Activated CD8-positive, alpha-beta memory T cell treated with anti-CD3 and anti-CD28 coated beads, Interleukin-2, amount 50 U/mL, for 1 hour (primary cell): ENCODE measurements at regions not wholly inside any gene's neighbourhood (a gene's known extent, or its start where the extent isn't known, plus 50 kb on each side); places are given as distances from the start of the nearest gene placed in this dataset.
"Not testable (repeated sequence)": the region's sequence is repeated elsewhere in the genome, so short reads cannot be mapped to it uniquely, and the experiment has no call there.

ENCODE experiments used
- DNase-seq: peaks from one replicate; pipeline ENCODE4 v3.0.0-alpha.2; 2020; ENCODE audit errors: extremely low read depth

DNA sequence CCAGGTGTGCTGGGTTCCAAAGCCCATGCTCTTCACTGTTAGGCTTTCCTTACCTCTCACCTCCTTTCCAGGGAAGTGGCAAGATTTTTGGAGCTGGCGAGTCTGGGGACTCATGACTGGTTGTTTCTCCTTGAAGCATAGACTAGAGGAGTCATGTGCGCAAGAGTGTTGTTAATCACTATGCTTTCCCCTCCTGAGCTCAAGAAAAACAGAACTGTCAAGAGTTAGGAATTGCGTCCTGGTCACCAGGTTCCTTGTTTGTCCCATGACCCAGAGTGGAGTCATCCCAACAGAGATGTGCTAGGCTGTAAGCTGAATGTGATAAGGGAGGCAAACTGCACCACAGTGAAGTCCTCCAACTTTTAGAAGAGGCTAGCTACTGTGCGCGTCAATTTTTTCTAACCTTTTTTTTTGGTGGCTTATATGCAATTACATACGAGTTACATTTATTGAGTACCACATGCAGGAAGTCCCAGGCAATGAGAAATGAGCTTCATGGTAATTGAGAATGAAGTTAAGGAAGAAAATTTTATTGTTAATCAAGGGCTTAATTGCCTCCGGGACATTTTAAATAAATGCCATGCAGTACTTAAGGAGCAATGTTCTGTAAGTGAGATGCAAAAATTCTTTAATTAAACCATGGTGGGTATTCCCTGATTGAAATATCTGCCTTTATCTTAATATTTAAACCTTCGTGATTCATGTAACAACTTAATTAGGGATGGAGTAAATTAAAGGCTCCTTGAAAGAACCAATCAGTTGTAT lies 233.9 kb downstream of the ZIC5 start:
- no peak for DNase-seq

DNA sequence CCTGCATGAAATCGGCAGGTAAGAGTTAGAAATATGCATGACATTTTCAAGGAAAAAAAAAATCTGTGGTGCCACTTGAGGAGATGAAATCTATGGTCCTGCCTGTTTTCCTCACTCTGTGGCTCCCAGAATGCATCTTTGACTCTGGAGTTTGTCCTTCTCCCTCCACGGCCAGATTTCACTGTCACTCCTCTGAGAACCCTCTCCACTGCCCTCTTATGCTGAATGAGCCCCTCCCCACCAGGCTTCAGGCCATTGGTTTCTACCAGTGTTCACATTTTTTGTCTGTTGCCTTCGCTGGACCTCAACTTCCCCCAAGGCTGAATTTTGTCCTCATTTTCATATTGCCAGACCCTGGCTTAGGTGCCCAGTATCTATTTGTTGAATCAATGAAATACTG lies 235.0 kb downstream of the ZIC5 start:
- no peak for DNase-seq

DNA sequence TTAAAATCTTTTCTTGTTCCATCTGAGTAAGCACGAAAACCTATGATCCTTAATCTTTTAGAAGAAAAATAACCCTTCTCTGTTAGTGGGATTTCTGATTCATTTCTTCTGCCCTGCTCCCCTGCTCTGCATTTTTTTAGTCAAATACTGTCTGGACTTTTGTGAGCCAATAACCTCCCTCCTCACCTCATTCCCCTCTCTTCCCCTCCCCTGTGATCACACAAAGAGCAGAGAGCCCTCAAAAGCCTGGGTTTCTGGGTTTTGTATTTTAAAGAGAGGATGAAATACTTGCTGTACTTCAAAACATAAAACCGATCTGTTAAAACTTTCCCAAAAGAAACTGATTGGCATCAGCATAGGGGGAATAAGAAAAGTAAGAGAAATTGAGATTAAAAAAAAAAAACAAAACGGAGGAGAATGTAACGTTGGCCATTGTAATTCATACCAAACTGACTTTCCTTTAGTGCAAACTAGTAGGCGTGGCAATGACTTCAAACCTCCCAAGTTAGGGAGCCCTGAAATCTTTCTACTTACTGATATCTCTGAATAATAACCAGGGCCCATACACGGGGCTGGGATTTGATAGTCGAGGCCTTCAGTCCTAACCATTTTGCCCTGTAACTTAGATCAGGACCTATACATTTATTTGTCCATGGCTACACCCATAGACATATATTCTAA lies 232.9 kb downstream of the TM9SF2 start:
- no peak for DNase-seq

DNA sequence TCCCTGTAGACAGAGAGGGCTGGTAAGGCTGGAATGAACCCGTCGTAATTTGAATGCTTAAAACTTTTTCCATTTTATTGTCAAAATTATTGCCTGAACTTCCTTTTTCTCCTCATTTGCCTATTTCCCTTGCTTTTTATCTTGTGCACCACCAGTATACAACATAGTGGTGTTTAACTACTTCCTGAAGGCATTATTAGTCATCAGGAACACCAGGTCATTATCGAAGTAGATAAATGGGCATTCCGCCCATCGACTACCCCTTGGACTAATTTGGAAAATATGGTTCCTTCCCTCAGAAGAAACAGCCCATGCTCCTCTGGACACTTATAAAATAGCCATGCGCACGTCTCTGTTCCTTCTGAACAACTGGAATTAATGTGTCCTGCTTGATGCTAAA lies 232.1 kb downstream of the TM9SF2 start:
- no peak for DNase-seq

DNA sequence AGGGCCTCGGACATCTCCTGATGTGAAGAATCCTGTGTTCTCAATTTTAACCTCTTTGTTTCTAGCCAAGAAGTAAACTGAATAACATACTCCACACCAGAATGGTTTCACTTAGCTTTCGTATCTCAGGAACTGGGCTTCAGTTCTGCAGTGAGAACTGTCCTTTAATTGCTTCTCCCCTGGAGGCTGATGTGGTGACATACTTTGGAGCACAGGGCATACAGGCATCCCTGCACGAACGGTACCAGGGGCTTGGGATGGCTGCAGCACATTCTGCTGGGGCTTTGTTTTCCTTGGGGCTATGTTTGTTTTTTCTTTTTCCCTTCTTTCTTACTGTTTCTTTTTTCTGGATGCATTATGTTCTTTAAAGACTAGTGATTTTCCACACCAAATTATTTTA lies 230.5 kb downstream of the TM9SF2 start:
- no peak for DNase-seq

DNA sequence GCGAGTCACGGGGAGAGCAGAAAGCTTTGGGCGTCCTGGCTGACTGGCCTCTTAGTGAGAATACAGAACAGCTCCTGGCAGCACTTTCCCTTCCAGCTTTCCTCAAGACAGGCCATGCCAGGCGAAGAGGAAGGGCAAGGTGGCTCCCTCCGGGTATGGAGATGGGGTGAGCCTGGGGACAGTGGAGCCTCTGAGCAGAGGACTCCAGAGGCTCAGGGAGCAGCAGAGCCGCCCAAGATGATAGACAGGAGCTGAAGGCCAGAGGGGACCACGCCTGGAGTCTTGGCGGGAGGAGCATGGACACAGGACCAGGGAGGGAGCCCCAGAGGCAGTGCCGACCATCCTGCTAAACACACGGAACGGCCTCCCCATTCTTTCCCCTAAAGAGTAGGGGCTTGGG lies 229.1 kb downstream of the TM9SF2 start:
- DNase-seq: no peak

DNA sequence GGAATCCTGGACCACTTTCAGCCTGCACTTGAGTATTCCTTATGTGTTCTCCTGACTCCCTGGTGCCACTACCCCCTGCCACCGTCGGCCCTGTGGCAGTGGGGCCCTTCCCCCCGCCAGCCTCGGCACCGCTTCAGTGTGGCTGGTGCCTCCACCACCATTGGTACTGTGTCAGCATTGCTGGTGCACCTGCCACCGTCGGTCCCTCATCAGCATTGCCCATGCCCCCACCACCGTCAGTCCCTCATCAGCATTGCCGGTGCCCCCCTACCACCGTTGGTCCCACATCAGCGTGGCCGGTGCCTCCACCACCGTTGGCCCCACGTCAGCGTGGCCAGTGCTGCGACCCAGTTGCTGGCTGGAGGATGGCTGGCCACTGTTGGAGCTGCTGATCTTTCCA lies 228.5 kb downstream of the TM9SF2 start:
- no peak for DNase-seq

DNA sequence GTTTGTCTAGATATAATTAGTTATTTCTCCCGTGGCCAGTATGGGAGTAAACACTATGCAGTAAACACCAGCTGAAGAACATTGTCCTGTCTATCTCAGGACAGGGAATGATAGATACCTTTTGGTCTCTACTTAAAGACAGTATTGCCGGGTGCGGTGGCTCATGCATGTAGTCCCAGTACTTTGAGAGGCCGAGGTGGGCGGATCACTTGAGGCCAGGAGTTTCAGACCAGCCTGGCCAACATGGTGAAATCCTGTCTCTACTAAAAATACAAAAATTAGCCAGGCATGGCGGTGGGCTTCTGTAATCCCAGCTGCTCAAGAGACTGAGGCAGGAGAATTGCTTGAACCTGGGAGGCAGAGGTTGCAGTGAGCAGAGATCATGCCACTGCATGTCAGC lies 226.4 kb downstream of the TM9SF2 start:
- not testable (repeated sequence) for DNase-seq

DNA sequence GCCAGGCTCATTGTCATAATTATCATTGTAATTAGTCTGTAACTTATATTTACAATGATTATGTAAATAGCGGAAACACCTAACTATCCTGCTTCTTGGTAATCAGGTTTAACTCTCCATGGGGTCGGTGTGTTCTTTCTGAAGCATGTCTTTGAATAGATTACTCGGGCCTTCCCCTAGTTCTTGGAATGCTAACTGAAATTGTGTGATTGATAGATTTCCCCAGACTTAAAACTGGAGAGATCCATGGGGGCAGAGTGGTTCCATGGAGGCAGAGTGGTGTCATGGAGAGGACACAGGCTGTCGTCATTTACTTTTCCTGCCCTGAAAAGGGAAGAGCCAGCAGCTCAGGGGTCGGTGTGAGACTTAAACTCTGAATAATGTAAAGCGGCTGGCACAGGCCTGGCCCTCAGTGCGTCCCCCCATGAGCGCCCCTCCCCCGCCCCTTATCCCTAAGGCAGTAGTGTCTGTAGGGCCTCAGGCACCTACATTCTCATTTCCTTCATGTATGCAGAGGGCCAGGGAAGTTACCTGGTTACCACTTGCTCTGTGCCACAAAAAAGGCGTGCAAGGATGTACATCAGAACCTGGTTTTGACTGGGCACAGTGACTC lies 225.1 kb downstream of the TM9SF2 start:
- DNase-seq: no peak

DNA sequence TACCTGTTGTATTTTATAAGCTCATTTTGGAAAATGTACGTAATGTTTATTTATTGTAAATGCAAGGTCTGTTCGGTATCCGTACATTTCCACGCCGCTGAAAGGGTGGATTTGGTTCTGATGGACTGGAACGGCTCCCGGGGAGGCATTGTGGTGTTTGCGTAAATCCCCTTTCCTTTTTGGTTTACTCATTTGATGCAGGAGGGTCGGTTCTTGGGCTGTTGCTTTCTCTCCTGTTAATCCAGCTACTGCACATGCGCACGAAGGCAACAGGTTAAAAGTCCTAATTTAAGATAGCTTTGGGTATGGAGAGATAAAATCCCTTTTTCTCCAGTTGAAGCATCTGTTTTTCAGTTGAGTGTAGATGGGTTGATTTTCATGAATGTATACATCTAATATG lies 224.4 kb downstream of the TM9SF2 start:
- no peak for DNase-seq

DNA sequence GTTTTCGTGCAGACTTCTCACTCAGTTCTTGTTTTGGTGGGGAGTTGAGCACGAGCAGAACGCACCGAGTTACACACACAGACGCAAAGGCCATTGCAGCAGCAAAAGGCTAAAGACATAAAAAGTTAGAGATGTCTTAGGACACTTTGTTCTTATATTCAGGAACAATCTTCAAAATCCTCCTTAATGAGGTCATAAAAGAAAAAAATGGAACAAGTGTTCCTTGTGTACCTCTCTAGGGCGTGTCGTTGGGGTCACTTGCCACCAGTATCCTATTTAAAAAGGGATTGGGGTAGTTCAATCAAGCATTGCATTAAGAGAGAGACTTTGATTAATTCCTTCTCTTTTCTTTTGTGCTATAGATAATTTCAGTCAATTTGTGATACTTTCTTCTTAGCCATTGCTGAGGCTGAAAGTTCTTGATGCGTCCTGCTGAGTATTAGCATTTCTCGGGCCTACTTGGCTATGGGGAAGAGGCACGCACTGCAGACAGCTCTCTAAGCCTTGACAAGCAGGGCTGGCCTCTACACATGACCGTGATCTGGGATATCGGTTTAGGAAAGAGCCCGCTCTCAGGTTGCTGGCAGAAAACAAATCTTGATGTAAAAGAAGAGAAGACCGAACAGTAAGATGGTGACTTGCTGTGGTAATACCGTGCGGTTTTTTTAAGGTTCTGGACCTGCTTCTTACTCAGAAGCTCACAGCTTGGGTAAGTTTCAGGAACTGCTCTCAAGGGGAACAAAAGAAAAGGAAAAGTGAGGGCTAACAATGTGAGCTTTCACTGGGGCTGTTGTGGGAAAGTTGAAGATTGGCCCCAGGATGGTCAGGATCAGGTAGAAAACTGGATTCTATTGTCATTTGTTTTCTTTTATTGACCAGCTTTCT lies 223.6 kb downstream of the TM9SF2 start:
- no peak for DNase-seq

DNA sequence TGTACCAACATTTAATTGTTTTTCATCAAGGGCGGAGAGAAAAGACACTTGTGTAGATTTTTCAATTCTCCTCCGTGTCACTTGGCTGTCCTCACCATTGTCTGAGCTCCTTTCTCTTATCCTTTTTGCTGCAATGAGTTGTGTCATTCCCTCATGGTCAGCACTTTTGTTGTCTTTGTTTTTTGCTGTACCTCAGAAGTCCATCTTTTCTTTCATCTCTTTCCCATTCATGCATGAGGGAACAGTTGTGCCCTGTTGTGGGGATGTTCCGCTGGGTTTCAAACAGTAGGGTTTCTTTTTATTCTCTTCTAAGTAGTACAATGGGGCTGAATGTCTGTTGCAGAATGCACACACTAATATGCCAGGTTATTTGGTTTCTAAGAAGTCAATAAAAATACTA lies 222.6 kb downstream of the TM9SF2 start:
- no peak for DNase-seq

DNA sequence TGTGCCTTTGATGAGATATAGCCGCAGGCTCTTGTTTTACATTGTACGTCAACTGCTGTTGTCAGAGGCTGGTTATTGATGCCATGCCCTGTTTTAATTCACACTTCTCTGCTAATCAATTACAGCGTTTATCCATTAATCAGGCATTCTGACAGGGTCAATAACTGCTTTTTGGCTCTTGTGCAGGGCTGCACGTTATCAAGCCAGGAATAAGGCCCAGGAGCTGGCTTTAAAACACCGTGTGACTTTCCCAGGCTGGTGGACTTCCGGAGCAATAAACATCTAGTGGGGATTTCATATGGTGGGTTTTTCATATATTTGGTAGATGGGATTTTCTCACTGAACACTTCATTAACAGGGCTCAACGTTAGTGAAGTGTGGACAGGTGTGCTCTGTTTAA lies 221.7 kb downstream of the TM9SF2 start:
- DNase-seq: no peak

DNA sequence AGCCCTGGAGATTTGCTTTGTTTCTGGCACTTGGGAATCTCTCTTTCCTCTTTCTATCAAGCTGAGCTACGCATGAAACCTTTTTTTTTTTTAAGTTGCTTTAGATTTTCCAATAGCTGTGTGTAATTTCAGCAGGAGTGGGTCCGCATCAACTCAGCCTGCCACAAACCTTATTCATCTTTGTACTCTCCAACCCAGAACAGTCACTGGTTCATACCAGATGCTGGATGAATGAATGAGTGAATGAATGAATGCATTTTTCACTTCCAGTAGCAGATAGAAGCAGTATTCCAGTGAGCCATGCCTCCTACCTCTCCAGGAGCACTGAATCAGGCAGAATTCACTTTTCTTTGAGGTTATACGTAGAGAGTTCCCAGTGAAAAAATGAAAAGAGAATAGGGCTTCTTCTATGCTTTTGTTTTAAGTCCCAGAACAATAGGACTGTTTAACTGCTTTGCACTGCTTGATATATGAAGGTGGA lies 221.1 kb downstream of the TM9SF2 start:
- DNase-seq: no peak

DNA sequence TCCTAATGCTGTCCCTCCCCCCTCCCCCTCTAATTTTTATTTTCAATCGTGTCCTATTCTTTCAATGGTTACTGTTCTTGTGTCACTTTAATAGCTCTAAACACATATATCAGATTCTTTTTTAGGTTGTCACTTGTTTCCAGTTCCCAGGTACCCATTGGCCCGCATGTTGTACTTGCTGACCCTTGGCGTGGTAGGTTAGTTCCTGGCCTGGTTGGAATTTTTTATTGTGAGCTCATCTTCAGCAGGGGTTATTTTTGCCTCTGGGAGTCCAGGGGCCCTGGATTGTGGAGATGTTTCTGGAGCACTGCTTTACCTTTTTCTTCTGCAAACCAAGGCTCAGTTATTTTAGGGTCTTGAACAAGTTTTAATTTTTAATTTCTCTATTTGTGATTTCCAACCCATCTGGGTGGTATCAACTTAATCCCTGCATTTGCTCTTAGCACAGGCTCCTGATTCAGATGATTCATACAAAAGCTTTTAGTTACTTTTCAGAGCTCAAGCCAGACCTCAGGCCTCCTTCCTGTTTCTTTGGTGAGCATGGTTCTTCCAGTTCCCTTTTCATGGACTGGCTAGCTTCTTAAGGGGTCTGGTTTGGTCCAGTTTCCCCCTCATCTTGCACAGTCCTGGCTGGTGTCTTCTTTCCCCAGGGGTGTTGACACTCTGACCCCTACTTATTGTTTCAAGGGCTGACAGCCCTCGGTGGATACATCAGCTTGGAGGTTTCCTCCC lies 220.5 kb downstream of the TM9SF2 start:
- no peak for DNase-seq

DNA sequence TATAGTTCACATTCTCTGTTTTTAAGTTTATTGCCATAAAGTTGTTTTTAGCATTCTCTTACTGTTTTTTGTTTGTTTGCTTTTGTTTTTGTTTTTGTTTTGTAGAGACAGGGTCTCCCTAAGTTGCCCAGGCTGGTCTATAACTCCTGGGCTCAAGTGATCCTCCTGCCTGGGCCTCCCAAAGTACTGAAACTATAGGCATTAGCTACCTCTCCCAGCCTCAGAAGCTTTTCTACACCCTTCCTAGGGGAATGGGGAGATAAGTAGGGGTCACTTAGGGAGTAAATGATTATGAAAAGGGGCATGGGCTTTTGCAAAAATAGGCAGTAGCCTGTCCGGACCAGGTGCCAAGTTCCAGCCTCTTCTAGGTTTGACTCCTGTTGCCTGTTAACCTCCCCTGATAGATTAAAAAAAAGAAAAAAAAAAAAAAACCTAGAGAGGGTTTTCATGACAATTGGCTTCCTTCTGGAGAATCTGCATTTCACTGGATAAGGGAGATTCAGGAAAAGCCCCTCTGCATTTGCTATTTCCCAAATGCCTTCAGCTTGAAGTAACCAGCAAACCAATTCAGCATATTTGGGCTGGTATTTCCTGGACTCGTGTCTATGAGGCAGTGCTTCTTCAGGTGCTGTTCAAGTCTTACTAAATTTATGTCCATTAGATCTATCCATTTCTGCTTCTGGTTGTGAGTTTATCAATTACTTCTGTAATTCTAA lies 216.8 kb downstream of the TM9SF2 start:
- no peak for DNase-seq

DNA sequence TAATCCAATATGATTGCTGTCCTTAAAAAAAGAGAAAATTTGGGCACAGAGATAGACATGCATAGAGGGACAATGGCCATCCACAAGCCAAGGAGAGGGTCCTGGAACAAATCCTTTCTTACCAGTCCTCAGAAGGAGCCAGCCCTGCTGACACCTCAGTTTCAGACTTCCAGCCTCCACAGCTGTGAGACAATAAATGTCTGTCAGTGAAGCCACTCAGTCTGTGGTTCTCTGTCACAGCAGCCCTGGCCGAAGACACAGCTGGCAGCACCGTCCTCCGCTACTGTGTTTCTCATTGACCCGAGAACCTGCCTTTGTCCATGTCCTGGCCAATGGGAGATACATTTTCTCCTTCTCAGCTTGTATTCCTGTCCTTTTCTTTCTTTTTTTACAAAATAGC lies 207.9 kb downstream of the TM9SF2 start:
- DNase-seq: no peak

DNA sequence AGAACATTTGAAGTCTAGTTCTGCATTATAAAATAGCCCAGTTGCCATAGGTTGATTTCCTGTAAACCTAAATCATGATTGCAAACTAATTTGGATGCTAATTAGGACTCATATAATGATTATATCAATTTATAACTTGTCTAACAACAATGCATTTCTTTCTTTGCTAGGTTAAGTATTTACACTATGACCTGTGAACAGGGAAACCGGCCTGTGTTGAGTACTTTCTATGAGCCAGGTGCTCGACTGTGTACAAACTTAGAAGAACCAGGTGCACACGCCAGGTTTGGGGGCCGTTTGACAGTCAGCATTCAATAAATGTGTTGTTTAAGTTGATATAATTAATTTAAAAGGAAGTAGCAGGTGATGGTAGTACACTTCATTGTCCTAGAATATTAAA lies 203.1 kb downstream of the TM9SF2 start:
- no peak for DNase-seq

DNA sequence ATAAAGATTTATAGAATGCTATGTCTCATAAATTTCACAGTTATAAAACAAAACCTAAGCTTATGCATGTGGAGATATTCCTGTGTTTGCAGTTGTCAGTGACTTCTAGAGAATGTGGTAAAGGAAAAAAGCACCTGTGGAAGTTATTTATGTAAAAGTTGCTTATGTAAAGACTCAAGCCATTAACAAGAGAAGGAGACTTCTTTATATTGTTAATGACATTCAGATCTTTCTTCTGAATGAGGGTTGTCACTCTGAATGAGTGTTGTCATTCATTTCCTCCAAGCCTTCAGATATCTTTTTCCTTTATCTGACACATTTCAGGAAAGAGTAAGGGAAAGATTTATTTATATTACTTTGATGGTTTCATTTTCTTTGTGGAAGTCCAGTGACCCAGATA lies 202.6 kb downstream of the TM9SF2 start:
- DNase-seq: no peak

DNA sequence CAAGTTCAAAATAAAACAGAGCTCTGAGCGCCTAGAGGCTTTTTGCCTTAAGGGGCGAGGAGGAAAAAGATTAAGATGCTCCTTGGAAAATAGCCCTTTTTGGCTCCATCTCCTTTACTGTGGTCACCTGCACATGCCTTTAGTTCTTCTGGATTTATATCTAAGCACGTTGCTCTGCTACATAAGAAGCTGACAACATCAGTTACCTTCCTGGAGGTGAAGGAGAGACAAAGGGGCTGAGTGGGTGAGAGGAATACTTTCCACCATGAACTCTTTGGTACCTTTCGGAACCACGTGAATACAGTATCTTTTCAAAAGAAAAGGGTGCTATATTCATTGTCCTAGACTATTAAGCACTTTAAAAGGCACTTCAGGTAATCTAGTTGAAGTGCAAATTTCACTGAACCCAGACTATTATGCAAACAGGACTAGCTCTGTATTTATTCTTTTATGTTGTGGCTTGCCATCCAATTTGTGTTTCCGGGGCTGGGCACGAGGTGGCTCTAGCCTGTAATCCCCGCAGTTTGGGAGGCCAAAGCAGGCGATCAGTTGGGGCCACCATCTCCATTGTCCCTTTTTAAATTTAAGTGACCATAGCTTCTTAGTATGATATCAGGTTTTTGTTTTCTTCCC lies 201.5 kb downstream of the TM9SF2 start:
- DNase-seq: no peak
